IPS DF 19.7 (cell line): ENCODE measurements at regions not wholly inside any gene's neighbourhood (a gene's known extent, or its start where the extent isn't known, plus 50 kb on each side); places are given as distances from the start of the nearest gene placed in this dataset.
"Not testable (repeated sequence)": the region's sequence is repeated elsewhere in the genome, so short reads cannot be mapped to it uniquely, and the experiment has no call there.

Source experiments
- DNase-seq: peaks from one replicate; pipeline ENCODE4 v3.0.0-alpha.2; 2013; ENCODE audit warnings: low read depth, low spot score

- no peak for DNase-seq
These were observed 75.4 kb upstream of the ZNF217 start for GRCh38 chr20:53668992-53669391.

GRCh38 chr20:53666144-53666543 lies 72.5 kb upstream of the ZNF217 start:
- DNase-seq = no peak

- DNase-seq = no peak
These were observed 70.5 kb upstream of the ZNF217 start for GRCh38 chr20:53664121-53664520.

GRCh38 chr20:53663521-53663920 lies 69.9 kb upstream of the ZNF217 start:
- not testable (repeated sequence) for DNase-seq

GRCh38 chr20:53662595-53662994 lies 69.0 kb upstream of the ZNF217 start:
- DNase-seq = no peak

GRCh38 chr20:53660947-53661381 lies 67.3 kb upstream of the ZNF217 start:
- no peak for DNase-seq

- no peak for DNase-seq
These were observed 66.7 kb upstream of the ZNF217 start for GRCh38 chr20:53660078-53660909.

GRCh38 chr20:53658973-53659372 lies 65.3 kb upstream of the ZNF217 start:
- no peak for DNase-seq

GRCh38 chr20:53658322-53658721 lies 64.7 kb upstream of the ZNF217 start:
- DNase-seq = no peak

GRCh38 chr20:53657732-53658131 lies 64.1 kb upstream of the ZNF217 start:
- no peak for DNase-seq

- DNase-seq = no peak
These were observed 63.6 kb upstream of the ZNF217 start for GRCh38 chr20:53657279-53657678.

- DNase-seq = no peak
These were observed 62.9 kb upstream of the ZNF217 start for GRCh38 chr20:53656293-53657202.

GRCh38 chr20:53655625-53656292 lies 62.1 kb upstream of the ZNF217 start:
- no peak for DNase-seq

GRCh38 chr20:53654932-53655624 lies 61.4 kb upstream of the ZNF217 start:
- no peak for DNase-seq

- not testable (repeated sequence) for DNase-seq
These were observed 60.9 kb upstream of the ZNF217 start for GRCh38 chr20:53654521-53654920.

GRCh38 chr20:53652859-53653517 lies 59.3 kb upstream of the ZNF217 start:
- no peak for DNase-seq

GRCh38 chr20:53652090-53652858 lies 58.6 kb upstream of the ZNF217 start:
- no peak for DNase-seq

GRCh38 chr20:53649493-53649892 lies 55.9 kb upstream of the ZNF217 start:
- DNase-seq = not testable (repeated sequence)

GRCh38 chr20:53647286-53647821 lies 53.7 kb upstream of the ZNF217 start:
- no peak for DNase-seq

- no peak for DNase-seq
These were observed 52.9 kb upstream of the ZNF217 start for GRCh38 chr20:53646550-53646949.
